ENCODE measurements at regions not wholly inside any gene's neighbourhood (a gene's known extent, or its start where the extent isn't known, plus 50 kb on each side); places are given as distances from the start of the nearest gene placed in this dataset.

DNA sequence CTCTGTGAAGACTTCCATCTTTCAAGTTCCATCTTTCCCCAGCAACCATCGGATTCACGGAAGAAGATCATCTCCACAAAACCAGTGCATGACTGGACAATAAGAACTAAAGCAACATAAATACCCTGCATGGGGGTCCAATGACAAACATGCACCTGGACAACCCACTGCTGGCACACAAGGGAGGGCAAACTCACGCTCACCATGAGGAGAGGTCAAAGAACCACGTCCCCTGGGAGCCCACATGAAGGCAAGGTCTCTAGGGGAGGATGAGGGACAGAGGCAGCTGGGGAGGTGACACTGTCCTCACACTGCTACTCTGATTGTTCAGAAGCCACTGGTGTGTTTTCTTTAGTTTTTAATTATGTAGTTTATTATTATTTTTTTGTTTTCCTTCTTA, 190.8 kb downstream of the MED10 start:
- TF ChIP-seq POLR2A (IDR thresholded peaks at IDR 0.05; ENCODE audit: low read length) (no peak), GATA1 (IDR thresholded peaks at IDR 0.05; ENCODE audit: low read depth, low read length) (no peak)

Data from erythroblast (primary cell).